SK-N-MC (cell line): ENCODE measurements at regions not wholly inside any gene's neighbourhood (a gene's known extent, or its start where the extent isn't known, plus 50 kb on each side); places are given as distances from the start of the nearest gene placed in this dataset.

Experiments used
- DNase-seq: peaks from one replicate; pipeline ENCODE4 v3.0.0-alpha.2; 2011; ENCODE audit warnings: low read depth, low spot score
- H3K27ac ChIP-seq: fragments of 200-600 bp; sonication (generic); 2 replicates; pipeline ENCODE4 v1.5.1; 2016; ENCODE audit warnings: mixed run types
- H3K36me3 ChIP-seq: fragments of 200-600 bp; sonication (generic); 2 replicates; pipeline ENCODE4 v1.6.1; 2017; ENCODE audit warnings: antibody characterized with exemption, low read length, mixed read lengths; ENCODE audit not compliant: insufficient read depth
- H3K4me3 ChIP-seq: fragments of 200-600 bp; sonication (generic); 2 replicates; pipeline ENCODE4 v1.5.1; 2016
- H3K9ac ChIP-seq: fragments of 200-600 bp; sonication (generic); 2 replicates; pipeline ENCODE4 v1.8.0; 2017; ENCODE audit warnings: mixed run types, mixed read lengths; ENCODE audit not compliant: insufficient read length
- H3K9me3 ChIP-seq: fragments of 200-600 bp; sonication (generic); 2 replicates; pipeline ENCODE4 v1.6.1; 2017; ENCODE audit warnings: low read depth, mild to moderate bottlenecking, antibody characterized with exemption, low read length, moderate library complexity, mixed read lengths
- EZH2 ChIP-seq: fragments of 200-600 bp; sonication (generic); IDR thresholded peaks from one replicate; pipeline ENCODE4 v1.6.1; 2017; ENCODE audit warnings: antibody characterized with exemption
- FOXP2 ChIP-seq: optimal IDR thresholded peaks from 2 replicates; pipeline ENCODE3; 2011; ENCODE audit warnings: mild to moderate bottlenecking, moderate library complexity; ENCODE audit not compliant: insufficient read depth; ENCODE audit errors: extremely low read length, control extremely low read depth
- POLR2AphosphoS5 ChIP-seq: IDR thresholded peaks from 2 replicates; pipeline ENCODE4 v1.6.1; 2012; ENCODE audit warnings: mild to moderate bottlenecking, low read depth, low read length, borderline replicate concordance

DNA sequence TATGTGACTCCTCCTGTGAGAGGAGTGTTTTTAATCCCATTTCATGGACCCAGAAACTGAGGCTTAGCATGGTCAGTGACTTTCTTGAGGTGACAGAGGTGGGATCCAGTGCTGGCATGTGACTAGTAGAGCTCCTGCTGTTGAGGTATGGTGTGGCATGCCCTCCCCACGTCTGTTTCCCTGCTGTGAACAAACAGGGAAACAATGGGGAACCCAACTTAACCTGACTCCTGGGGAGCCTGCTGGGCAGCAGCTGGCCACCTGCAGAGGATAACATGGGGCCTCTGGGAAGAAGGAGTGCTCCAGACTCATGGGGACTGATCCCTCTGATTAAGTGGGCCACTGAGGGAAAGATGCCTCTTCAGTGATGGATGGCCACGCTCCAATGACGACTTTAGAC, 114.0 kb downstream of the BEGAIN start:
- no peaks in the 10 kb centered on the region for H3K36me3 ChIP-seq
- TF ChIP-seq POLR2AphosphoS5 (no peak), EZH2 (no peak), FOXP2 (no peak)
- no peaks in the 10 kb centered on the region for H3K9me3 ChIP-seq
- no peak overlapping the region for H3K27ac ChIP-seq
- H3K9ac ChIP-seq, result no peak overlapping the region
- no peak overlapping the region for H3K4me3 ChIP-seq
- no peak for DNase-seq

- no peak overlapping the region for H3K27ac ChIP-seq
- H3K36me3 ChIP-seq, result no peaks in the 10 kb centered on the region
- DNase-seq, result no peak
- H3K9ac ChIP-seq, result no peak overlapping the region
- H3K4me3 ChIP-seq, result no peak overlapping the region
- no peak for TF ChIP-seq POLR2AphosphoS5
- TF ChIP-seq FOXP2, result no peak
- TF ChIP-seq EZH2, result no peak
- H3K9me3 ChIP-seq, result no peaks in the 10 kb centered on the region
Measured at GRCh38 chr14:100474196-100474595, 113.0 kb downstream of the BEGAIN start.

DNA sequence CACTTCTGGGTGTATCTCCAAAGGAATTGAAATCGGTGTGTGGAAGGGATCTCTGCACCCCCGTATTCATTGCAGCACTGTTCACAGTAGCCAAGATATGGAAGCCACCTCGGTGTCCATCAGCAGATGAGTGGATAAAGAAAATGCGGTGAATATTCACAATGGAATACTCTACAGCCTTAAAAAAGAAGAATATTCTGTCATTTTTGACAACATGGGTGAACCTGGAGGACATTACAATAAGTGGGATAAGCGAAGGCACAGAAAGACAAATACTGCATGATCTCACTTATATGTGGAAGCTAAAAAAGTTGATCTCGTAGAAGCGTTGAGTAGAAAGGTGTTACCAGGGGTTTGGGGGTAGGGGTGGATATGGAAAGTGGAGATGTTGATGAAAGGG, 111.9 kb downstream of the BEGAIN start:
- DNase-seq, result no peak
- Histone ChIP-seq H3K9me3 (no peaks in the 10 kb centered on the region), H3K36me3 (no peaks in the 10 kb centered on the region), H3K9ac (no peak overlapping the region), H3K4me3 (no peak overlapping the region), H3K27ac (no peak overlapping the region)
- TF ChIP-seq EZH2 (no peak), POLR2AphosphoS5 (no peak), FOXP2 (no peak)

DNA sequence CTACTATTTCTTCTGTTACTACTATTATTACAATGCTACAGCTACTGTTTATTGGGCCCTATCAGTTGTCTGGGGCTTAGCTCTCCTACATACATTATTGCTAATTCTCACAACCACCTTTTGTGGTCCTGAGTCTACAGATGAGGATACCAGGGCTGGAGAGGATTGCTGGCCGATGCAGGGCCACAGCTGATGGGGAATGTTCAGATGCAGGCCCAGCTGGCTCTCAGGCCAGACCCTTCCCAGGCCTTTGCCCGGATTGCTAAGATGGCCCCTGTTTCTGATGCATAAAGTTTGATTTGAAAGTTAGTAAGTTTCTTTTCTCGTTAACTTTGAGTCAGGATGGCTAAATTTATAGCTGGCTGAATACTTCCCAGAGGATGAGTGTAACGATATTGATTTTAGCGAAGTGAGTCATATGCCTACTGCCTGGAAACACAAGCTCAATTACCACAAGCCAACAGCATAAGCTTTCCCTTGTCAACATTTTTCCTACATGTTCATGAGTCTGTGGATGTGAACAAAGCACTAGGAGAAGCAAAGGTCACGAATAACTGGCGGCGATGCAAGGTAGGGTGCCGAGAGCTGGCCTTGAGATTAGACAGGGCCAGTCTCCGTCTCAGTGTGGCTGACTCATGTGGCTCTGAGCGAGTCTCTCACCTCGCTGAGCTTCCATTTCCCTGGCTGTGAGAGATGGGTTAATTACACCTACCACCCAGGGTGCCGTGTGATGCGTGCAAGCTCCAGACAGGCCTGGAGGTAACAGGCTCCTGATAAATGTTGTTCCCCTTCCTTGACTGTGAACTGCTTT, 111.0 kb downstream of the BEGAIN start:
- Histone ChIP-seq H3K4me3 (no peak overlapping the region), H3K9me3 (no peaks in the 10 kb centered on the region), H3K36me3 (no peaks in the 10 kb centered on the region), H3K27ac (no peak overlapping the region), H3K9ac (no peak overlapping the region)
- DNase-seq, result no peak
- no peak for TF ChIP-seq EZH2
- TF ChIP-seq POLR2AphosphoS5, result no peak
- no peak for TF ChIP-seq FOXP2

- H3K4me3 ChIP-seq, result no peak overlapping the region
- H3K27ac ChIP-seq, result no peak overlapping the region
- no peaks in the 10 kb centered on the region for H3K9me3 ChIP-seq
- H3K9ac ChIP-seq, result no peak overlapping the region
- DNase-seq, result no peak
- H3K36me3 ChIP-seq, result no peaks in the 10 kb centered on the region
- TF ChIP-seq FOXP2 (no peak), POLR2AphosphoS5 (no peak), EZH2 (no peak)
Measured at GRCh38 chr14:100484531-100485267, 102.5 kb downstream of the BEGAIN start.

DNA sequence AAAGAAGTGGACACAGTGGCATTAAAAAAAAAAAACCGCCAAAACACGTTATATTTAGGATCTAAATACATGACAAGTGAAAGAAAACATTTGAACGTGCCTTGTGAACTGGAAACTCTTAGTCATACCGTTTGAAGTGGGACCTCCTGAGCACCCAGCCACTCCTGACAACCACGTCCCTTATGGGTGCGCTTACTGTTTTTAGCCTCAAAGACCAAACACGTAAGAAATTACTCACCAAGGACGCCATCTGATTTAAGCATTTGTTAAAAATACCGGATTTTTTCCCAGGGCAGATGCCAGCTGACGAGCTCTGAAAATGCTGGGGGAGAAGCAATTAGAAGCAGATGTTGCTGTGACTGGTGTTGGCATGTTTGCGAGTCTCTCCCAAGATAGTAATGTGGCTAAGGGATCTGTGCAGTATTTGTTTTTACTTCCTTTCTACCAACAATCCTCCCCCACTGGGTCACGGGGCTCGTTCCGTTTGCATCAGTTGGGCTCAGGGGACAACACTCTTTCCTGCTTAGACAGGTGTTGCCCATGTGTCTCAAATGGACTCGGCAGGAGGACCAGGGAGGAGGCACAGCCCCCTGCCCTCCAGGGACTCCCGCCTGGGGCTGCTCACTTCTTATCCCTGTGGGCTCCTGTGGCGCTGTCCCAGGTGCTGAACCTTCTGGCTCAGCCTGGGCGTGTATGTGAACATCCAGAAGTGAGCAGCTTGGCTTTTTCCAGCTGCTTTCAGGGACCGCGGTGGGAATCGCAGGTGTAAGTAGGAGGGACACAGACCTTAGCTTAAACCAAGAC, 101.0 kb downstream of the BEGAIN start:
- TF ChIP-seq POLR2AphosphoS5 (no peak), EZH2 (no peak), FOXP2 (no peak)
- H3K36me3 ChIP-seq, result no peaks in the 10 kb centered on the region
- no peaks in the 10 kb centered on the region for H3K9me3 ChIP-seq
- H3K4me3 ChIP-seq, result no peak overlapping the region
- DNase-seq, result peak; percentile 34
- no peak overlapping the region for H3K9ac ChIP-seq
- H3K27ac ChIP-seq, result no peak overlapping the region
